ENCODE measurements at regions not wholly inside any gene's neighbourhood (a gene's known extent, or its start where the extent isn't known, plus 50 kb on each side); places are given as distances from the start of the nearest gene placed in this dataset.
A peak's percentile ranks its signal among the peaks of the same experiment; 100 is the strongest.

GRCh38 chr2:64322433-64322832, 131.5 kb upstream of the LGALSL start:
- no peak for DNase-seq

- DNase-seq = no peak
These were observed 130.8 kb upstream of the LGALSL start for GRCh38 chr2:64323197-64323596.

GRCh38 chr2:64324746-64325410, 129.1 kb upstream of the LGALSL start:
- no peak for DNase-seq

- no peak for DNase-seq
These were observed 128.5 kb upstream of the LGALSL start for GRCh38 chr2:64325477-64325851.

- DNase-seq = no peak
These were observed 127.9 kb upstream of the LGALSL start for GRCh38 chr2:64325852-64326577.

DNA sequence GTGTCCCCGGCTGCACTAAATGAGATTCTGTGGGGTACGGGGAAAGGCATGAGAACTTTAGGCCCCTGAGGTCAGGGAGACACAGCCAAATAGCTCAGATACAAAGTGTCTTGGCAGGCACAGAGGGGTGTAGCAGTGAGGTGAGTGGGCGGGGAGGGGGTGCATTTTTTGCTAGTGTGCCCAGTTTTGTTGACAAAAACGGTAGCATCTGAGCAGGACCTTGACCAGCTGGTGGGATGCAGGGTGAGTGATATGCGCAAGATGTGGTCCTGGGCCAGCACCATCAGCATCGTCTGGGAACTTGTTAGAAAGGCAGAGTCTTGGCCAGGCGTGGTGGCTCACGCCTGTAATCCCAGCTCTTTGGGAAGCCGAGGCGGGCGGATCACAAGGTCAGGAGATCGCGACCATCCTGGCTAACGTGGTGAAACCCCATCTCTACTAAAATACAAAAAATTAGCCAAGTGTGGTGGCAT, 127.3 kb upstream of the LGALSL start:
- DNase-seq = no peak

GRCh38 chr2:64327129-64327509, 126.8 kb upstream of the LGALSL start:
- DNase-seq = no peak

GRCh38 chr2:64327510-64328414, 126.2 kb upstream of the LGALSL start:
- DNase-seq = no peak

- DNase-seq = no peak
These were observed 125.6 kb upstream of the LGALSL start for GRCh38 chr2:64328415-64328722.

GRCh38 chr2:64328756-64329155, 125.2 kb upstream of the LGALSL start:
- DNase-seq = no peak

- DNase-seq = no peak
These were observed 124.1 kb upstream of the LGALSL start for GRCh38 chr2:64329848-64330247.

GRCh38 chr2:64330281-64331113, 123.5 kb upstream of the LGALSL start:
- peak; percentile 26 for DNase-seq

- DNase-seq = no peak
These were observed 122.8 kb upstream of the LGALSL start for GRCh38 chr2:64331114-64331645.

DNA sequence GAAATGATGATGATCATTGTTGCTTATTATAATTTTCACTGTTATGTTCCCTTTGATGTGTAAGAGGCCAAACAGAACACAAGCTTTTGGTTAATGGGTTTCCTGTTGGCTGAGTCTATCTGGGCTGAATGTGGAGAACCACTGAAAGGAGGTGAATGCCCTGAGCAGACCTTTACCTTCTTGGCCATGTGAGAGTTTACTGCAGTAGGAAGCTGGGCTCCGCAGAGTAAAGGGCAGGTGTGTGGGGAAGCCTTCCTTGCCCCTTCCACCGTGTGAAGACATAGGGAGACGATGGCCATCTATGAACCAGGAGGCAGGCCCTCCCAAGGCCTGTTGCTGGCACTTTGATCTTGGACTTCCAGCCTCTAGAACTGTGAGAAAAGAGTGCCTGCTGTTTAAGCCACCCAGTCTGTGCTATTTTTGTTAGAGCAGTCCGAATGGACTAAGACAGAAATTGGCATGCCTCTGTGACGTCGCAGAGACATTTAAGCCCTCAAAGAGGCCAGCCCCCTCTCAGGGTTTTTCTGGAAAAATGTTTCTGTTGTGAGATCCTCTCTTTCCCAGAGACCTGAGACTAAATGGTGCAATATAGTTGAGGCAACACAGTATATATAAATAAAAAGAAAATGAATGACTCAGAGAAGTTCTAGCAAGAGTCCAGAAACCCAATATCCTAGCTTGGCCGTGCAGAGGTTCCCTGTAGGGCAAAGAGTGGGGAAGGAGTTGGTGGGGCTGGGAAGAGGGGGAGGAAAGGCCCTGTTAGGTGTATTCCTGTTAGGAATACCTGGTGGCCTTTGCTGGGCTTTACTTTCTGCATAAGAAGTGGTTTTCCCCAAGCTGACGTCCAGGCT, 121.9 kb upstream of the LGALSL start:
- no peak for DNase-seq

GRCh38 chr2:64336171-64336570, 117.8 kb upstream of the LGALSL start:
- no peak for DNase-seq

- DNase-seq = no peak
These were observed 116.6 kb upstream of the LGALSL start for GRCh38 chr2:64337314-64337713.

GRCh38 chr2:64338108-64338507, 115.9 kb upstream of the LGALSL start:
- DNase-seq = no peak

GRCh38 chr2:64338910-64339500, 115.0 kb upstream of the LGALSL start:
- DNase-seq = no peak

GRCh38 chr2:64341461-64341860, 112.5 kb upstream of the LGALSL start:
- no peak for DNase-seq

- DNase-seq = no peak
These were observed 111.5 kb upstream of the LGALSL start for GRCh38 chr2:64342195-64343099.

Measured in SIG-M5 (cell line).